T-helper 2 cell treated with Interferon-gamma antibody and Interleukin-4, amounts not matched to agents 100 ng/mL and 5 ng/mL, for 36 hours (primary cell): ENCODE measurements at regions not wholly inside any gene's neighbourhood (a gene's known extent, or its start where the extent isn't known, plus 50 kb on each side); places are given as distances from the start of the nearest gene placed in this dataset.

ENCODE experiments used
- intact Hi-C: fragments of 100-400 bp; cut with micrococcal nuclease; formaldehyde crosslinking; loops from one replicate; pipeline ENCODE4 v1.15.1; 2023

- intact Hi-C loops = no loop called here
Observed at GRCh38 chr12:127300753-127301152, 966.2 kb upstream of the TMEM132C start.

GRCh38 chr12:127301876-127302275, 965.1 kb upstream of the TMEM132C start:
- intact Hi-C loops = no loop called here

- intact Hi-C loops = no loop called here
Observed at GRCh38 chr12:127304751-127305725, 961.9 kb upstream of the TMEM132C start.

GRCh38 chr12:127306604-127307215, 960.3 kb upstream of the TMEM132C start:
- intact Hi-C loops = no loop called here

GRCh38 chr12:127307528-127307927, 959.4 kb upstream of the TMEM132C start:
- intact Hi-C loops = no loop called here

- intact Hi-C loops = no loop called here
Observed at GRCh38 chr12:127308148-127308547, 958.8 kb upstream of the TMEM132C start.

- intact Hi-C loops = no loop called here
Observed at GRCh38 chr12:127310548-127310947, 956.4 kb upstream of the TMEM132C start.

GRCh38 chr12:127311720-127312364, 955.1 kb upstream of the TMEM132C start:
- intact Hi-C loops = no loop called here

GRCh38 chr12:127324681-127325080, 942.3 kb upstream of the TMEM132C start:
- intact Hi-C loops = no loop called here

GRCh38 chr12:127327986-127328385, 939.0 kb upstream of the TMEM132C start:
- intact Hi-C loops = no loop called here

GRCh38 chr12:127328867-127329266, 938.1 kb upstream of the TMEM132C start:
- intact Hi-C loops = no loop called here

GRCh38 chr12:127334365-127334764, 932.6 kb upstream of the TMEM132C start:
- intact Hi-C loops = no loop called here

- intact Hi-C loops = no loop called here
Observed at GRCh38 chr12:127334912-127335644, 931.9 kb upstream of the TMEM132C start.

GRCh38 chr12:127336416-127336815, 930.6 kb upstream of the TMEM132C start:
- intact Hi-C loops = no loop called here

GRCh38 chr12:127339065-127339464, 927.9 kb upstream of the TMEM132C start:
- intact Hi-C loops = no loop called here

GRCh38 chr12:127340381-127340780, 926.6 kb upstream of the TMEM132C start:
- intact Hi-C loops = no loop called here

- intact Hi-C loops = no loop called here
Observed at GRCh38 chr12:127342861-127343260, 924.1 kb upstream of the TMEM132C start.

GRCh38 chr12:127343940-127344339, 923.0 kb upstream of the TMEM132C start:
- intact Hi-C loops = no loop called here

GRCh38 chr12:127351481-127352010, 915.4 kb upstream of the TMEM132C start:
- intact Hi-C loops = no loop called here

GRCh38 chr12:127355061-127355841, 911.7 kb upstream of the TMEM132C start:
- intact Hi-C loops = no loop called here
